HG03342 (cell line): ENCODE measurements at regions not wholly inside any gene's neighbourhood (a gene's known extent, or its start where the extent isn't known, plus 50 kb on each side); places are given as distances from the start of the nearest gene placed in this dataset.

Experiments used
- ATAC-seq: cut with Tn5 transposase; IDR thresholded peaks from one replicate; pipeline ENCODE4 v1.9.1; 2021; ENCODE audit warnings: mild to moderate bottlenecking, moderate library complexity; ENCODE audit not compliant: unreplicated experiment

DNA sequence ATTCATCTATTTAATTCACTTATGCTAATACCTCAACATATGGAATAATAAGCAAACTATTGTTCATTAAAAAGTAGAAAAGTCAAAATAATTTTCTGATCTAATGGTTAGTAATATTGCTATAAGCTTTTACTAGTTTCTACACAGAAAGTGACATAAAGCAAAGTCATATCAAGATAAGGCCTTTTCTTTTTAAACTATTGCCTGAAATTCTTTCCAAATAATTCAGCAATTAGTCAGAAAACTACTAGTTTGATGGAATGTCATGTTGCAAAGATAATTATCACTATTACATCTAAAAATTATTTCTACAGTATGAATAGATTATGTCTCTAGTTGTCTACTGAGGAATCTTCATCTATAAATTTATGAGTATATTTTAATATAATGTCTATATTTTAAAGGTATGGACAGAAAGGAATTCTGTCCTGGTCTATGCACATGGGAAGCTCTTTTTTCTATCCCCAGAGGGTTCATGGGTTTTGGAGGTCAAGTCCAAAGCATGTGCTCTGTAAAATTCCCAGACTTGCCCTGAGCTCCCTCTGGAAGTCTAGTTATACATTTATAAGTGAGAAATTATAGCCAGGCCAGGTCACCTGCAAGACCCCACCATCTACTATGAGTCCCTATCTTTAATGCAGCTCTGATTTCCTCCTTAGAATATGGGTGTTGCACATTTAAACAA is 84.6 kb upstream of the DPYD start:
- no peak for ATAC-seq

- ATAC-seq: peak; percentile 50
Measured at GRCh38 chr1:98003442-98003841, 82.6 kb upstream of the DPYD start.

GRCh38 chr1:98002288-98002687 is 81.5 kb upstream of the DPYD start:
- no peak for ATAC-seq

DNA sequence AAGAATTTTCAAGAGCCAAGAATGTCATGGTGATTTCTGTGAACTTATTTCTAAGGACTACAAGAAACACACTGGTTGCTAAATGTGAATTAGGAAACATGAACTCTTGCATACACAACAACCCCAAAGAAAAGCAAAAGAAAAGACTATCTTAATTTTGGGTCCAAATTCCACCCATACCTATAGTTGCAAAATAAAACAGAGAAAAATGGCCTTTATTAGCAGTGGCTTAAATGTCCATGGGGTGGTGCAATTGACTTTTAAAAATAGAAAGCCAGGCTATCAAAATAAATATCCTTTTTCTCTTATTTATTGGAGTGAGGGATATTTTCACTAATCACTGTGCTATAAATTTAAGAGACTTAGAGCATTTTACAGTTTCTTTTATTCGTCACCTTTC is 80.9 kb upstream of the DPYD start:
- no peak for ATAC-seq

- no peak for ATAC-seq
Measured at GRCh38 chr1:97999320-97999719, 78.5 kb upstream of the DPYD start.

DNA sequence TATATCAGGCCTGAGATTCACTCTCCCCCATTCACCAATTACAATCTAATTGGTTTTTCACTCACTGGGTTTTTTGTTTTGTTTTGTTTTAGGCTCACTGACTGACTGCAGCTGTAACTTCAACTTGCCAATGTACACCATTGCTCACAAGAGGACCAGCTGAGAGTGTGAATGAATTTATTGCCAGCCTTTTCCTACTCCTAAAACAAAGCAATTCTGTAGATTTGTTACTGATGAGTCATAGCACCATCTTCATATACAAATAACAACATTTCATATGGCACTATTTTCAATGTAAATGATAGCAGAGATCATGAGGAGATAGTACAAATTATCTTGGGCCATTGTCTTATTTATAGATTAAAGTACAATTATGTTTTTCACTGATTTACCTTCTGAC is 76.0 kb upstream of the DPYD start:
- no peak for ATAC-seq

GRCh38 chr1:97989094-97989680 is 68.4 kb upstream of the DPYD start:
- no peak for ATAC-seq

- no peak for ATAC-seq
Measured at GRCh38 chr1:97986041-97987005, 65.5 kb upstream of the DPYD start.

DNA sequence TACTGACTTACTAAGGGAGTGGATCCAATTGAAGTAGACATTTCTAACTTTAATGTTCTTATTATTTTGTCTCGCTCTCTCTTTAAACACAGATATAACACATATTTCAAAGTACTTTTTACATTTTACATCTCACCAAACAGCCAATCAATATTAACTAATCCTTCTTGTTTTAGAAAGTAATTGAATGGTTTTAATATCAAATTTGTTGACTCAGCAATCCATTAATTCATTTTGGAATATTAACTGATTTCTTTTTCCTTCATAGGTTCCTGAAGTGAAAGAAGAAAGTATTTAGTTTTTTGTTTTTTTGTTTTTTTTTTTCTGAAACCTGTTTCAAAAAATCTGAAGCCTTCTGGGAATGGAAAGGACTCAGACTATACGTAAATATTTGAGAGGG is 62.3 kb upstream of the DPYD start:
- no peak for ATAC-seq

DNA sequence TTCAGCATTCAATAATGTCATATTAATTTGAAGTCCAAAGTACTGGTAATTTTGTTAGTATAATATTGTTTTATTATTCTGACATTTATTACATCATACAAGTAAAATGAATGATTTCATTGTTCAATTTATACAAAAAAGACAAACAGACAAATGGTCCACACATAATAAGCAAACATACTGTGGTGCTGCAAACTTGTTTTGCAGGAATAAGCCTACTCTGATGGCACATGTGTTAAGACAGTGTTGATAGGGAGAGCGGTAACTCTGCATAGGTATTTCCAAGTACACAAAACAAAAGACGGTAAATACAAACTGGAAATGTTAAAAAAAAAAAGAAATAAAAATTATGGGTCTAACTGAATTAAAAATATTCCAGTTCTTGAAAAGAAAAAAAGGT is 59.7 kb upstream of the DPYD start:
- ATAC-seq: no peak

- ATAC-seq: no peak
Measured at GRCh38 chr1:97976801-97977200, 56.0 kb upstream of the DPYD start.
